H1 (cell line): ENCODE measurements at regions not wholly inside any gene's neighbourhood (a gene's known extent, or its start where the extent isn't known, plus 50 kb on each side); places are given as distances from the start of the nearest gene placed in this dataset.

Experiments
- CTCF ChIA-PET: fragments of 300-600 bp; sonication (Branson Sonifier 250); formaldehyde crosslinking; loops from one replicate; lab custom pipeline; 2021; ENCODE audit not compliant: partially characterized antibody; lab: Charles Lee
- POLR2A ChIA-PET: fragments of 300-600 bp; sonication (Branson Sonifier 250); formaldehyde crosslinking; loops from one replicate; lab custom pipeline; 2021; ENCODE audit warnings: inconsistent platforms; ENCODE audit not compliant: partially characterized antibody; lab: Charles Lee
- DNase-seq, 2 experiments: peaks; one replicate each; pipeline versions ENCODE4 v3.0.0 to v3.0.0-alpha.2; 2010 to 2022; ENCODE audit warnings: low spot score in 2 of 2, low read depth in 1 of 2, mixed read lengths in 1 of 2
- FAIRE-seq: peaks from 2 replicates; lab custom pipeline; 2011; peaks lifted over from hg19 to GRCh38; lab: Jason Lieb, UNC
- H2AFZ ChIP-seq: 2 replicates; pipeline ENCODE4 v1.8.1; 2012; ENCODE audit warnings: low read length, inconsistent platforms
- H2AK5ac ChIP-seq: 2 replicates; pipeline ENCODE4 v1.6.1; 2013; ENCODE audit warnings: low read depth, low read length
- H2BK120ac ChIP-seq: replicated peaks from 2 replicates; pipeline ENCODE3; 2013; ENCODE audit warnings: low read depth, low read length, inconsistent platforms
- H2BK12ac ChIP-seq: 2 replicates; pipeline ENCODE4 v1.6.1; 2013; ENCODE audit warnings: low read depth, low read length
- H2BK15ac ChIP-seq: 2 replicates; pipeline ENCODE4 v1.6.1; 2013; ENCODE audit warnings: low read length
- H2BK20ac ChIP-seq: 2 replicates; pipeline ENCODE4 v1.6.1; 2013; ENCODE audit warnings: low read length
- H2BK5ac ChIP-seq: 2 replicates; pipeline ENCODE4 v1.6.1; 2013; ENCODE audit warnings: low read depth, low read length
- H3K14ac ChIP-seq: 2 replicates; pipeline ENCODE4 v1.6.1; 2013; ENCODE audit warnings: inconsistent platforms; ENCODE audit not compliant: insufficient read length
- H3K18ac ChIP-seq: 2 replicates; pipeline ENCODE4 v1.6.1; 2013; ENCODE audit warnings: low read length; ENCODE audit errors: extremely low read depth
- H3K23ac ChIP-seq: 2 replicates; pipeline ENCODE4 v1.6.1; 2013; ENCODE audit warnings: inconsistent platforms; ENCODE audit not compliant: insufficient read length
- H3K23me2 ChIP-seq: 2 replicates; pipeline ENCODE4 v1.6.1; 2013; ENCODE audit warnings: low read depth, low read length
- H3K27ac ChIP-seq: 2 replicates; pipeline ENCODE4 v1.6.1; 2011; ENCODE audit warnings: low read depth, low read length, inconsistent platforms
- H3K27me3 ChIP-seq, 4 experiments: replicated peaks in 1 of 4; 1 replicate in 1 of 4; 2 replicates in 3 of 4; pipeline versions ENCODE4 v1.6.1 to v1.8.1; 2011 to 2013; ENCODE audit warnings: low read length in 3 of 4, mild to moderate bottlenecking in 3 of 4, inconsistent platforms in 2 of 4, mixed read lengths in 2 of 4, moderate library complexity in 1 of 4; ENCODE audit not compliant: control insufficient read depth in 3 of 4, insufficient read depth in 3 of 4; ENCODE audit errors: extremely low read depth in 1 of 4
- H3K36me3 ChIP-seq, 4 experiments: 2 replicates each; pipeline versions ENCODE4 v1.6.1 to v1.8.1; 2011 to 2013; ENCODE audit warnings: mild to moderate bottlenecking in 4 of 4, low read length in 3 of 4, moderate library complexity in 2 of 4, control low read depth in 1 of 4, inconsistent platforms in 1 of 4; ENCODE audit not compliant: insufficient read depth in 4 of 4, control insufficient read depth in 2 of 4
- H3K4ac ChIP-seq: replicated peaks from 2 replicates; pipeline ENCODE3; 2013; ENCODE audit warnings: low read length, low read depth, mixed read lengths, inconsistent platforms; ENCODE audit not compliant: insufficient read length
- H3K4me1 ChIP-seq, 4 experiments: replicated peaks in 1 of 4; 1 replicate in 1 of 4; 2 replicates in 3 of 4; pipeline versions ENCODE4 v1.6.1 to v1.8.1; 2011 to 2013; ENCODE audit warnings: low read length in 3 of 4, inconsistent platforms in 2 of 4, mixed read lengths in 1 of 4; ENCODE audit not compliant: insufficient read depth in 4 of 4, control insufficient read depth in 3 of 4
- H3K4me2 ChIP-seq, 2 experiments: 2 replicates each; pipeline versions ENCODE4 v1.6.1 to v1.8.1; 2011 to 2013; ENCODE audit warnings: low read depth in 2 of 2, low read length in 2 of 2, control low read depth in 1 of 2, inconsistent platforms in 1 of 2, mild to moderate bottlenecking in 1 of 2; ENCODE audit not compliant: insufficient read depth in 1 of 2
- H3K4me3 ChIP-seq, 4 experiments: fragments of 200-600, 300-600 bp in 1 of 4; sonication (generic), shearing (Covaris generic), sonication (Bioruptor Twin) in 1 of 4; 2 replicates each; pipeline versions ENCODE4 v1.5.1 to v1.8.1; 2011 to 2016; ENCODE audit warnings: low read length in 4 of 4, low read depth in 3 of 4, control low read depth in 2 of 4, inconsistent platforms in 2 of 4, mild to moderate bottlenecking in 2 of 4, mixed read lengths in 1 of 4, moderate library complexity in 1 of 4; ENCODE audit not compliant: insufficient read depth in 2 of 4; ENCODE audit errors: extremely low read depth in 1 of 4
- H3K56ac ChIP-seq: replicated peaks from 2 replicates; pipeline ENCODE3; 2013; ENCODE audit warnings: low read depth, mild to moderate bottlenecking, mixed read lengths, low read length, inconsistent platforms; ENCODE audit not compliant: insufficient read length
- H3K79me1 ChIP-seq: 2 replicates; pipeline ENCODE4 v1.6.1; 2013; ENCODE audit warnings: low read depth, low read length, control low read depth
- H3K79me2 ChIP-seq, 2 experiments: 2 replicates each; pipeline versions ENCODE4 v1.6.1 to v1.8.1; 2012 to 2013; ENCODE audit warnings: low read length in 2 of 2, mild to moderate bottlenecking in 2 of 2, inconsistent platforms in 1 of 2; ENCODE audit not compliant: insufficient read depth in 2 of 2, control insufficient read depth in 1 of 2
- H3K9ac ChIP-seq, 4 experiments: replicated peaks in 1 of 4; 1 replicate in 1 of 4; 2 replicates in 3 of 4; pipeline versions ENCODE4 v1.6.1 to v1.8.1; 2011 to 2013; ENCODE audit warnings: low read depth in 3 of 4, low read length in 3 of 4, control low read depth in 2 of 4, mild to moderate bottlenecking in 2 of 4, moderate library complexity in 2 of 4, inconsistent platforms in 1 of 4; ENCODE audit errors: extremely low read depth in 1 of 4
- H3K9me3 ChIP-seq, 2 experiments: 2 replicates each; pipeline versions ENCODE4 v1.6.1 to v1.8.1; 2012 to 2013; ENCODE audit warnings: mild to moderate bottlenecking in 2 of 2, moderate library complexity in 2 of 2, control low read depth in 1 of 2, inconsistent platforms in 1 of 2, low read depth in 1 of 2, low read length in 1 of 2, mixed read lengths in 1 of 2; ENCODE audit not compliant: insufficient read depth in 2 of 2
- H4K20me1 ChIP-seq, 2 experiments: replicated peaks in 1 of 2; 2 replicates each; pipeline versions ENCODE3 to v1.8.1; 2011 to 2013; ENCODE audit warnings: inconsistent platforms in 2 of 2, low read length in 2 of 2, mild to moderate bottlenecking in 1 of 2; ENCODE audit not compliant: insufficient read depth in 2 of 2, control insufficient read depth in 1 of 2
- H4K5ac ChIP-seq: 2 replicates; pipeline ENCODE4 v1.6.1; 2013; ENCODE audit warnings: low read length, low read depth, mixed read lengths, inconsistent platforms; ENCODE audit not compliant: insufficient read length
- H4K8ac ChIP-seq: 2 replicates; pipeline ENCODE4 v1.8.0; 2013; ENCODE audit warnings: mild to moderate bottlenecking, moderate library complexity, low read length, inconsistent platforms; ENCODE audit not compliant: insufficient read depth; ENCODE audit errors: extremely low read depth
- H4K91ac ChIP-seq: replicated peaks from 2 replicates; pipeline ENCODE3; 2013; ENCODE audit warnings: low read length, mixed read lengths, inconsistent platforms; ENCODE audit not compliant: insufficient read length
- CBX8 ChIP-seq: fragments of 300-800, 300-1000 bp; sonication (generic); IDR thresholded peaks from 2 replicates; pipeline ENCODE4 v1.7.1; 2016; ENCODE audit warnings: low read depth, low read length, borderline replicate concordance
- CTCF ChIP-seq, 3 experiments: IDR thresholded peaks; 1 replicate in 2 of 3; 2 replicates in 1 of 3; pipeline versions ENCODE4 v1.5.1 to v1.6.1; 2011; ENCODE audit warnings: low read length in 3 of 3, mild to moderate bottlenecking in 3 of 3, inconsistent platforms in 2 of 3, low read depth in 1 of 3, moderate library complexity in 1 of 3; ENCODE audit not compliant: insufficient read depth in 1 of 3; ENCODE audit errors: control extremely low read depth in 1 of 3
- EZH2 ChIP-seq: fragments of 200-600 bp; sonication (generic); IDR thresholded peaks from 2 replicates; pipeline ENCODE4 v1.7.1; 2012; ENCODE audit warnings: low read depth, mild to moderate bottlenecking, moderate library complexity, low read length, inconsistent platforms; ENCODE audit not compliant: severe bottlenecking
- FOSL1 ChIP-seq: IDR thresholded peaks from 2 replicates; pipeline ENCODE4 v1.6.1; 2011; ENCODE audit warnings: mild to moderate bottlenecking, low read depth, low read length, moderate library complexity; ENCODE audit not compliant: insufficient read depth
- KDM5A ChIP-seq: fragments of 200-600 bp; IDR thresholded peaks from 2 replicates; pipeline ENCODE4 v1.7.1; 2012; ENCODE audit warnings: mild to moderate bottlenecking, low read length, inconsistent platforms, mixed read lengths
- POLR2AphosphoS5 ChIP-seq: IDR thresholded peaks from 2 replicates; pipeline ENCODE4 v1.6.1; 2011; ENCODE audit warnings: low read depth, low read length
- SIN3A ChIP-seq, 2 experiments: IDR thresholded peaks in 1 of 2; conservative IDR thresholded peaks in 1 of 2; 2 replicates each; pipeline ENCODE4 v1.6.1; 2011 to 2012; ENCODE audit warnings: low read length in 2 of 2, improper control_type of control experiment in 1 of 2, low read depth in 1 of 2, mild to moderate bottlenecking in 1 of 2
- SIX5 ChIP-seq: IDR thresholded peaks from 2 replicates; pipeline ENCODE4 v1.6.1; 2011; ENCODE audit warnings: mild to moderate bottlenecking, low read depth, low read length
- TCF12 ChIP-seq: IDR thresholded peaks from 2 replicates; pipeline ENCODE4 v1.6.1; 2011; ENCODE audit warnings: low read depth, mild to moderate bottlenecking, low read length
- USF2 ChIP-seq: IDR thresholded peaks from 2 replicates; pipeline ENCODE4 v1.6.1; 2011; ENCODE audit warnings: low read length, improper control_type of control experiment
- WGBS, 2 experiments: shearing (Covaris generic) in 1 of 2; methylation state at CpG; one replicate each; pipeline versions ENCODE4 v1.1.6 to v1.1.7; 2013 to 2015; ENCODE audit warnings: low lambda C conversion rate in 2 of 2, mixed read lengths in 2 of 2, inconsistent platforms in 1 of 2, low coverage in 1 of 2, missing lambda C conversion rate in 1 of 2; ENCODE audit not compliant: insufficient replicate concordance in 2 of 2, insufficient coverage in 1 of 2, insufficient read length in 1 of 2; ENCODE audit errors: extremely low coverage in 1 of 2, missing lambda C conversion rate in 1 of 2; 5-methylcytosine and 5-hydroxymethylcytosine counted together

GRCh38 chr2:239719791-239720360 lies 305.3 kb downstream of the NDUFA10 start:
- no peak overlapping the region for H2BK12ac ChIP-seq
- DNase-seq (peak in 1 of 2 experiments; percentile 17), FAIRE-seq (no peak)
- H3K56ac ChIP-seq = no peak overlapping the region
- H4K91ac ChIP-seq = no peak overlapping the region
- no peak overlapping the region for H3K27ac ChIP-seq
- H3K18ac ChIP-seq = no peak overlapping the region
- H3K4ac ChIP-seq = no peak overlapping the region
- no peak overlapping the region for H2BK5ac ChIP-seq
- H3K9me3 ChIP-seq = peaks cover 10 to 11% of the 10 kb centered on the region in 2 experiments; a peak in 1 of 4 replicates
- no peaks in the 10 kb centered on the region for H3K36me3 ChIP-seq
- peaks cover 2% of the 10 kb centered on the region for H3K23me2 ChIP-seq
- no peak overlapping the region for H3K4me2 ChIP-seq
- 94% methylated on average over 9 of the region's 9 CpGs; no CpG with 5 or more reads in 1 of the 2 experiments for WGBS, 2 experiments
- ChIA-PET CTCF (interaction anchor here (1.1 kb wide), 1 partner anchor 20 kb away, joined by 3 read pairs; no protein-coding TSS in a partner anchor), POLR2A (no interaction called here)
- H2AFZ ChIP-seq = no peak overlapping the region
- no peak overlapping the region for H3K4me3 ChIP-seq
- H3K79me1 ChIP-seq = no peaks in the 10 kb centered on the region
- H3K23ac ChIP-seq = no peak overlapping the region
- no peak overlapping the region for H4K8ac ChIP-seq
- H3K4me1 ChIP-seq = no peaks in the 10 kb centered on the region; a peak in 2 of 7 replicates
- no peak overlapping the region for H2BK15ac ChIP-seq
- no peak overlapping the region for H3K9ac ChIP-seq
- no peak overlapping the region for H3K14ac ChIP-seq
- H3K27me3 ChIP-seq = no peaks in the 10 kb centered on the region
- no peaks in the 10 kb centered on the region for H3K79me2 ChIP-seq
- H2AK5ac ChIP-seq = no peak overlapping the region
- H2BK120ac ChIP-seq = no peak overlapping the region
- peaks cover 0 to 4% of the 10 kb centered on the region in 2 experiments for H4K20me1 ChIP-seq
- H2BK20ac ChIP-seq = no peak overlapping the region
- no peak overlapping the region for H4K5ac ChIP-seq
- TF ChIP-seq SIX5 = no peak
- no peak for TF ChIP-seq EZH2
- TF ChIP-seq USF2 = no peak
- no peak for TF ChIP-seq FOSL1
- no peak for TF ChIP-seq POLR2AphosphoS5
- no peak for TF ChIP-seq CTCF (IDR thresholded peaks at IDR 0.05; ENCODE audit: control extremely low read depth in 1 of 3, insufficient read depth in 1 of 3, low read depth in 1 of 3, low read length in 3 of 3)
- TF ChIP-seq SIN3A (conservative IDR thresholded peaks at IDR 0.05 in 1 of 2, IDR thresholded peaks at IDR 0.05 in 1 of 2; ENCODE audit: low read depth in 1 of 2, low read length in 2 of 2) = no peak
- no peak for TF ChIP-seq TCF12
- TF ChIP-seq KDM5A = no peak
- TF ChIP-seq CBX8 = no peak
